ENCODE measurements at regions not wholly inside any gene's neighbourhood (a gene's known extent, or its start where the extent isn't known, plus 50 kb on each side); places are given as distances from the start of the nearest gene placed in this dataset.

GRCh38 chr6:156413154-156413553 is 364.0 kb upstream of the ARID1B start:
- no peak overlapping the region for H3K9ac ChIP-seq (ENCODE audit: low read depth, low read length)
- H2BK120ac ChIP-seq (ENCODE audit: low read depth, low read length): no peak overlapping the region
- in situ Hi-C loops (cut with MboI; ENCODE audit: low sequenced_read_pairs): no loop called here
- no peaks in the 10 kb centered on the region for H3K9me1 ChIP-seq (ENCODE audit: insufficient read depth, low read length)
- no peak overlapping the region for H2BK5ac ChIP-seq (ENCODE audit: low read depth, low read length, poor library complexity, severe bottlenecking)
- H4K5ac ChIP-seq (ENCODE audit: low read depth, low read length): no peak overlapping the region
- H4K91ac ChIP-seq (ENCODE audit: insufficient read depth, low read depth, low read length): no peak overlapping the region
- no peak overlapping the region for H2AK5ac ChIP-seq (ENCODE audit: low read depth, low read length)
- no peaks in the 10 kb centered on the region for H3K79me1 ChIP-seq (ENCODE audit: low read depth in 1 of 2, low read length in 2 of 2)
- no peak overlapping the region for H3K4ac ChIP-seq (ENCODE audit: low read depth, low read length)
- H3K4me2 ChIP-seq (ENCODE audit: low read depth, low read length): no peak overlapping the region
- no TSS peak for BruUV-seq (replicated peaks)
- H3K36me3 ChIP-seq (ENCODE audit: control insufficient read depth, insufficient read depth, low read length): no peaks in the 10 kb centered on the region
- no peak for DNase-seq
- no peak overlapping the region for H3K14ac ChIP-seq (replicated peaks; ENCODE audit: low read depth, low read length)
- H2BK20ac ChIP-seq (ENCODE audit: low read depth, low read length): no peak overlapping the region
- intact Hi-C loops (cut with micrococcal nuclease): no loop called here
- no peak for ATAC-seq (ENCODE audit: low read depth)
- no peak overlapping the region for H3K56ac ChIP-seq (ENCODE audit: extremely low read depth, insufficient read depth, low read length)
- no peak overlapping the region for H2BK15ac ChIP-seq (ENCODE audit: low read depth, low read length)
- no peak for TF ChIP-seq RFX5 (IDR thresholded peaks at IDR 0.05; ENCODE audit: low read depth, low read length)
- TF ChIP-seq RAD21 (IDR thresholded peaks at IDR 0.05; ENCODE audit: low read length): no peak
- no peak for TF ChIP-seq CEBPB (IDR thresholded peaks at IDR 0.05; ENCODE audit: low read depth, low read length)
- TF ChIP-seq POLR2A (IDR thresholded peaks at IDR 0.05; ENCODE audit: low read depth, low read length): no peak
- TF ChIP-seq USF2 (IDR thresholded peaks at IDR 0.05; ENCODE audit: low read depth, low read length): no peak
- no peak for TF ChIP-seq MAFK (IDR thresholded peaks at IDR 0.05; ENCODE audit: low read depth, low read length)
- TF ChIP-seq BHLHE40 (IDR thresholded peaks at IDR 0.05; ENCODE audit: low read depth, low read length): no peak
- TF ChIP-seq RCOR1 (IDR thresholded peaks at IDR 0.05; ENCODE audit: insufficient replicate concordance, low read length): no peak
- TF ChIP-seq SMC3 (IDR thresholded peaks at IDR 0.05; ENCODE audit: low read depth, low read length): no peak
- no peak for TF ChIP-seq CHD1 (IDR thresholded peaks at IDR 0.05; ENCODE audit: low read depth, low read length)
- no peak for TF ChIP-seq FOS (IDR thresholded peaks at IDR 0.05; ENCODE audit: low read depth, low read length)
- no peak for TF ChIP-seq MXI1 (IDR thresholded peaks at IDR 0.05; ENCODE audit: borderline replicate concordance, low read depth, low read length)
- no peak for TF ChIP-seq CTCF (conservative IDR thresholded peaks at IDR 0.05; ENCODE audit: low read depth, low read length)
- TF ChIP-seq MAZ (IDR thresholded peaks at IDR 0.05; ENCODE audit: borderline replicate concordance, low read depth, low read length): no peak
- no peak overlapping the region for H3K4me3 ChIP-seq (ENCODE audit: insufficient read depth, low read depth, low read length)
- dilution Hi-C loops (cut with HindIII; ENCODE audit: low sequenced_read_pairs, unreplicated experiment): no loop called here
- no peak overlapping the region for H2AFZ ChIP-seq (replicated peaks; ENCODE audit: low read length, poor library complexity)
- H3K27ac ChIP-seq (ENCODE audit: insufficient read depth, low read length): no peak overlapping the region
- H2AK9ac ChIP-seq (replicated peaks; ENCODE audit: low read depth, low read length, poor library complexity): no peak overlapping the region
- H4K8ac ChIP-seq (ENCODE audit: low read depth in 2 of 2, low read length in 2 of 2): no peak overlapping the region
- no peaks in the 10 kb centered on the region for H3K27me3 ChIP-seq (ENCODE audit: control insufficient read depth, insufficient read depth, low read length)
- no CpG with 5 or more reads among the region's 2 CpGs for WGBS, 2 experiments (ENCODE audit: extremely low coverage in 2 of 2, insufficient read length in 1 of 2)
- H3K23ac ChIP-seq (ENCODE audit: low read depth, low read length): no peak overlapping the region
- H3K9me3 ChIP-seq (ENCODE audit: control insufficient read depth, insufficient read depth, low read length): no peaks in the 10 kb centered on the region
- H3K18ac ChIP-seq (ENCODE audit: low read depth, low read length): no peak overlapping the region
- POLR2A ChIA-PET (ENCODE audit: unreplicated experiment): no interaction called here
- no peaks in the 10 kb centered on the region for H3K4me1 ChIP-seq (ENCODE audit: control insufficient read depth, insufficient read depth, low read length)
- no peaks in the 10 kb centered on the region for H4K20me1 ChIP-seq (ENCODE audit: insufficient read depth, low read length)
- CTCF ChIA-PET: interaction anchor here (1.4 kb wide), 1 partner anchor 8 kb away, joined by 3 read pairs; no protein-coding TSS in a partner anchor
